Panc1 (cell line): ENCODE measurements at regions not wholly inside any gene's neighbourhood (a gene's known extent, or its start where the extent isn't known, plus 50 kb on each side); places are given as distances from the start of the nearest gene placed in this dataset.

Experiments
- ATAC-seq: fragments of 200-7000 bp; cut with Tn5 transposase; 2 replicates; pipeline ENCODE4 v1.9.1; 2020; ENCODE audit warnings: mild to moderate bottlenecking, moderate library complexity
- BruUV-seq: library from RNA; stranded (reverse); fragments of 400-500 nt; replicated peaks from 2 replicates; lab custom pipeline; 2021; lab: Mats Ljungman, UMichigan
- CTCF ChIA-PET: fragments of 300-600 bp; sonication (Branson Sonifier 250); formaldehyde crosslinking; loops from one replicate; lab custom pipeline; 2022; ENCODE audit warnings: antibody characterized with exemption; lab: Charles Lee
- POLR2A ChIA-PET: fragments of 300-600 bp; sonication (Branson Sonifier 250); formaldehyde crosslinking; loops from one replicate; lab custom pipeline; 2022; ENCODE audit warnings: antibody characterized with exemption; lab: Charles Lee
- DNase-seq: peaks from one replicate; pipeline ENCODE4 v3.0.0-alpha.2; 2010; ENCODE audit warnings: low read depth, low spot score
- H3K27ac ChIP-seq: 2 replicates; pipeline ENCODE4 v1.5.1; 2011; ENCODE audit warnings: mild to moderate bottlenecking, low read length, inconsistent platforms
- H3K27me3 ChIP-seq: fragments of 200-500 bp; sonication (Bioruptor generic); 2 replicates; pipeline ENCODE4 v1.6.0; 2014; ENCODE audit warnings: low read length, inconsistent platforms; ENCODE audit not compliant: control insufficient read depth, insufficient read depth
- H3K36me3 ChIP-seq: fragments of 200-500 bp; sonication (Bioruptor generic); 2 replicates; pipeline ENCODE4 v1.5.1; 2014; ENCODE audit warnings: inconsistent platforms, mild to moderate bottlenecking, low read length, moderate library complexity; ENCODE audit not compliant: control insufficient read depth, insufficient read depth
- H3K4me1 ChIP-seq: 2 replicates; pipeline ENCODE4 v1.5.1; 2011; ENCODE audit warnings: inconsistent platforms, mild to moderate bottlenecking, low read length, moderate library complexity; ENCODE audit not compliant: control insufficient read depth, insufficient read depth
- H3K4me3 ChIP-seq, 2 experiments: 2 replicates each; pipeline ENCODE4 v1.5.1; 2011 to 2012; ENCODE audit warnings: low read depth in 2 of 2, low read length in 2 of 2, mild to moderate bottlenecking in 2 of 2, inconsistent platforms in 1 of 2, moderate library complexity in 1 of 2
- H3K9me3 ChIP-seq: fragments of 200-500 bp; sonication (Bioruptor generic); 2 replicates; pipeline ENCODE4 v1.5.1; 2014; ENCODE audit warnings: low read depth, mild to moderate bottlenecking, inconsistent platforms, low read length, moderate library complexity; ENCODE audit not compliant: control insufficient read depth, insufficient read depth
- POLR2AphosphoS5 ChIP-seq: IDR thresholded peaks from 2 replicates; pipeline ENCODE4 v1.6.1; 2012; ENCODE audit warnings: mild to moderate bottlenecking, low read depth, low read length, moderate library complexity
- SIN3A ChIP-seq: IDR thresholded peaks from 2 replicates; pipeline ENCODE4 v1.6.1; 2012; ENCODE audit warnings: low read depth, mild to moderate bottlenecking, low read length, moderate library complexity, borderline replicate concordance; ENCODE audit not compliant: insufficient read depth
- TCF7L2 ChIP-seq: IDR thresholded peaks from 2 replicates; pipeline ENCODE4 v1.6.1; 2011; ENCODE audit warnings: mild to moderate bottlenecking, low read depth, low read length, inconsistent platforms
- in situ Hi-C: cut with HindIII; loops from 2 replicates; pipeline ENCODE4 v1.10.0; 2016; ENCODE audit warnings: low sequenced_read_pairs, low pct_unique_long_range_greater_than_20kb
- intact Hi-C: fragments of 100-400 bp; cut with micrococcal nuclease; formaldehyde crosslinking; loops from one replicate; pipeline ENCODE4 v1.10.0; 2022; ENCODE audit not compliant: unreplicated experiment
- TF ChIP-seq, protein P1 (sequence below), 2 experiments: IDR thresholded peaks; 2 replicates each; pipeline ENCODE4 v1.6.1; 2011 to 2012; ENCODE audit warnings: low read depth in 2 of 2, control low read depth in 1 of 2, low read length in 1 of 2, mild to moderate bottlenecking in 1 of 2, moderate library complexity in 1 of 2; ENCODE audit not compliant: insufficient read depth in 1 of 2
- TF ChIP-seq, protein P2 (sequence below): fragments of 450-650 bp; IDR thresholded peaks from 2 replicates; pipeline ENCODE4 v1.5.1; 2017; ENCODE audit warnings: mild to moderate bottlenecking

GRCh38 chr1:29532285-29532684 lies 296.0 kb downstream of the PTPRU start:
- TF ChIP-seq, protein P1, sequence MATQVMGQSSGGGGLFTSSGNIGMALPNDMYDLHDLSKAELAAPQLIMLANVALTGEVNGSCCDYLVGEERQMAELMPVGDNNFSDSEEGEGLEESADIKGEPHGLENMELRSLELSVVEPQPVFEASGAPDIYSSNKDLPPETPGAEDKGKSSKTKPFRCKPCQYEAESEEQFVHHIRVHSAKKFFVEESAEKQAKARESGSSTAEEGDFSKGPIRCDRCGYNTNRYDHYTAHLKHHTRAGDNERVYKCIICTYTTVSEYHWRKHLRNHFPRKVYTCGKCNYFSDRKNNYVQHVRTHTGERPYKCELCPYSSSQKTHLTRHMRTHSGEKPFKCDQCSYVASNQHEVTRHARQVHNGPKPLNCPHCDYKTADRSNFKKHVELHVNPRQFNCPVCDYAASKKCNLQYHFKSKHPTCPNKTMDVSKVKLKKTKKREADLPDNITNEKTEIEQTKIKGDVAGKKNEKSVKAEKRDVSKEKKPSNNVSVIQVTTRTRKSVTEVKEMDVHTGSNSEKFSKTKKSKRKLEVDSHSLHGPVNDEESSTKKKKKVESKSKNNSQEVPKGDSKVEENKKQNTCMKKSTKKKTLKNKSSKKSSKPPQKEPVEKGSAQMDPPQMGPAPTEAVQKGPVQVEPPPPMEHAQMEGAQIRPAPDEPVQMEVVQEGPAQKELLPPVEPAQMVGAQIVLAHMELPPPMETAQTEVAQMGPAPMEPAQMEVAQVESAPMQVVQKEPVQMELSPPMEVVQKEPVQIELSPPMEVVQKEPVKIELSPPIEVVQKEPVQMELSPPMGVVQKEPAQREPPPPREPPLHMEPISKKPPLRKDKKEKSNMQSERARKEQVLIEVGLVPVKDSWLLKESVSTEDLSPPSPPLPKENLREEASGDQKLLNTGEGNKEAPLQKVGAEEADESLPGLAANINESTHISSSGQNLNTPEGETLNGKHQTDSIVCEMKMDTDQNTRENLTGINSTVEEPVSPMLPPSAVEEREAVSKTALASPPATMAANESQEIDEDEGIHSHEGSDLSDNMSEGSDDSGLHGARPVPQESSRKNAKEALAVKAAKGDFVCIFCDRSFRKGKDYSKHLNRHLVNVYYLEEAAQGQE (IDR thresholded peaks at IDR 0.05; ENCODE audit: insufficient read depth in 1 of 2, low read depth in 2 of 2, low read length in 1 of 2), result no peak
- TF ChIP-seq, protein P2, sequence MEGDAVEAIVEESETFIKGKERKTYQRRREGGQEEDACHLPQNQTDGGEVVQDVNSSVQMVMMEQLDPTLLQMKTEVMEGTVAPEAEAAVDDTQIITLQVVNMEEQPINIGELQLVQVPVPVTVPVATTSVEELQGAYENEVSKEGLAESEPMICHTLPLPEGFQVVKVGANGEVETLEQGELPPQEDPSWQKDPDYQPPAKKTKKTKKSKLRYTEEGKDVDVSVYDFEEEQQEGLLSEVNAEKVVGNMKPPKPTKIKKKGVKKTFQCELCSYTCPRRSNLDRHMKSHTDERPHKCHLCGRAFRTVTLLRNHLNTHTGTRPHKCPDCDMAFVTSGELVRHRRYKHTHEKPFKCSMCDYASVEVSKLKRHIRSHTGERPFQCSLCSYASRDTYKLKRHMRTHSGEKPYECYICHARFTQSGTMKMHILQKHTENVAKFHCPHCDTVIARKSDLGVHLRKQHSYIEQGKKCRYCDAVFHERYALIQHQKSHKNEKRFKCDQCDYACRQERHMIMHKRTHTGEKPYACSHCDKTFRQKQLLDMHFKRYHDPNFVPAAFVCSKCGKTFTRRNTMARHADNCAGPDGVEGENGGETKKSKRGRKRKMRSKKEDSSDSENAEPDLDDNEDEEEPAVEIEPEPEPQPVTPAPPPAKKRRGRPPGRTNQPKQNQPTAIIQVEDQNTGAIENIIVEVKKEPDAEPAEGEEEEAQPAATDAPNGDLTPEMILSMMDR, result no peak
- TF ChIP-seq SIN3A, result no peak
- TF ChIP-seq POLR2AphosphoS5, result no peak
- TF ChIP-seq TCF7L2, result no peak
- Histone ChIP-seq H3K27me3 (peaks cover 2% of the 10 kb centered on the region; the same call in 1 of the 2 replicates), H3K36me3 (no peaks in the 10 kb centered on the region), H3K27ac (no peak overlapping the region), H3K4me1 (no peaks in the 10 kb centered on the region), H3K9me3 (peaks cover 11% of the 10 kb centered on the region; the same call in 1 of the 2 replicates), H3K4me3 (no peak overlapping the region)
- in situ Hi-C loops (no loop called here), intact Hi-C loops (no loop called here)
- CTCF ChIA-PET, result interaction anchor here (0.6 kb wide), 1 partner anchor 458 kb away, joined by 3 read pairs; no protein-coding TSS in a partner anchor
- no TSS peak for BruUV-seq
- POLR2A ChIA-PET, result no interaction called here
- no peak for DNase-seq
- ATAC-seq, result no peak

GRCh38 chr1:29531596-29531995 lies 295.3 kb downstream of the PTPRU start:
- CTCF ChIA-PET, result interaction anchor here (0.6 kb wide), 1 partner anchor 459 kb away, joined by 3 read pairs; no protein-coding TSS in a partner anchor
- no TSS peak for BruUV-seq
- H3K9me3 ChIP-seq, result peaks cover 11% of the 10 kb centered on the region; the same call in 1 of the 2 replicates
- DNase-seq (no peak), ATAC-seq (no peak)
- no peaks in the 10 kb centered on the region for H3K4me1 ChIP-seq
- peaks cover 2% of the 10 kb centered on the region; the same call in 1 of the 2 replicates for H3K27me3 ChIP-seq
- POLR2A ChIA-PET, result no interaction called here
- H3K27ac ChIP-seq, result no peak overlapping the region
- intact Hi-C loops, result no loop called here
- in situ Hi-C loops, result no loop called here
- H3K4me3 ChIP-seq, result no peak overlapping the region
- no peaks in the 10 kb centered on the region for H3K36me3 ChIP-seq
- TF ChIP-seq, protein P2, result no peak
- TF ChIP-seq POLR2AphosphoS5 (no peak), SIN3A (no peak), TCF7L2 (no peak)
- TF ChIP-seq, protein P1 (IDR thresholded peaks at IDR 0.05; ENCODE audit: insufficient read depth in 1 of 2, low read depth in 2 of 2, low read length in 1 of 2), result no peak
